ENCODE measurements at regions not wholly inside any gene's neighbourhood (a gene's known extent, or its start where the extent isn't known, plus 50 kb on each side); places are given as distances from the start of the nearest gene placed in this dataset.

- TF ChIP-seq CTCF (IDR thresholded peaks at IDR 0.05) (no peak), POLR2A (IDR thresholded peaks at IDR 0.05) (no peak), EP300 (IDR thresholded peaks at IDR 0.05) (no peak)
Observed at GRCh38 chrX:25131055-25131454, 115.3 kb upstream of the ARX start.

All from tibial nerve (tissue), 4 donors.